ENCODE measurements at regions not wholly inside any gene's neighbourhood (a gene's known extent, or its start where the extent isn't known, plus 50 kb on each side); places are given as distances from the start of the nearest gene placed in this dataset.

GRCh38 chr3:176415661-176416295 is 781.5 kb downstream of the TBL1XR1 start:
- H3K4me3 ChIP-seq, result no peak overlapping the region
- TF ChIP-seq Cebpa-rat (IDR thresholded peaks at IDR 0.05), result no peak
- H3K4me2 ChIP-seq, result no peak overlapping the region

GRCh38 chr3:176412771-176413170 is 784.5 kb downstream of the TBL1XR1 start:
- H3K9me3 ChIP-seq (replicated peaks in 1 of 11), result no peaks in the 10 kb centered on the region
- no peak overlapping the region for H3K4me2 ChIP-seq
- no peaks in the 10 kb centered on the region for H3K27me3 ChIP-seq
- no peak overlapping the region for H3K27ac ChIP-seq
- no peaks in the 10 kb centered on the region for H3K4me1 ChIP-seq
- TF ChIP-seq Cebpa-rat (IDR thresholded peaks at IDR 0.05), result no peak
- H3K9ac ChIP-seq, result no peak overlapping the region
- no peaks in the 10 kb centered on the region for H3K36me3 ChIP-seq
- no peak overlapping the region for H3K4me3 ChIP-seq
- H4K20me1 ChIP-seq, result no peaks in the 10 kb centered on the region

More at GRCh38 chr3:176415661-176416295, 781.5 kb downstream of the TBL1XR1 start:
- Histone ChIP-seq H3K9ac (no peak overlapping the region), H3K4me1 (no peaks in the 10 kb centered on the region), H3K9me3 (replicated peaks in 1 of 11) (peaks cover 0 to 7% (median 0%) of the 10 kb centered on the region in 11 experiments; a peak in 4 of 22 replicates), H4K20me1 (no peaks in the 10 kb centered on the region), H3K27me3 (no peaks in the 10 kb centered on the region), H3K36me3 (no peaks in the 10 kb centered on the region), H3K27ac (no peak overlapping the region)

GRCh38 chr3:176403531-176403930 is 793.8 kb downstream of the TBL1XR1 start:
- TF ChIP-seq Cebpa-rat (IDR thresholded peaks at IDR 0.05), result no peak

DNA sequence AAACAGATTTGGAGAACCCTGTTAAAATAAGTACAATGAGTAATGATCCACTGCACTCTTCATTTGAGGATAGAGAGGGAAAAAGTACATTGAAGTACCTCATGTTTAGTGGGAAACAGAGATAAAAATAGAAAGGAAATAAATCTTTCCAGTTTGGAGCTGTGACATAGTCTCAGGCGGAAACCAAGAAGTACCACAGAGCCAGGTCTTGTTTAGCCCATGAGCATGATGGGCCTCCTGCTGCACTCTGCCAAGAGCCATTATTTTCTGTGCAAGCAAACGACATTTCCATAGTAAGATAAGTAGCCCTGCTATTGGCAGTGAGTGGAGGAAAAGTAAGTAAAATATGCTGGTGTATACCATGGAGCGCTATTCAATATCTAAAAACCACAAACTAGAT is 796.1 kb downstream of the TBL1XR1 start:
- no peak overlapping the region for H3K9ac ChIP-seq
- H3K27ac ChIP-seq, result no peak overlapping the region
- no peaks in the 10 kb centered on the region for H4K20me1 ChIP-seq
- no peaks in the 10 kb centered on the region for H3K27me3 ChIP-seq
- no peaks in the 10 kb centered on the region for H3K36me3 ChIP-seq
- H3K4me2 ChIP-seq, result no peak overlapping the region
- no peaks in the 10 kb centered on the region for H3K4me1 ChIP-seq
- H3K4me3 ChIP-seq, result no peak overlapping the region
- H3K9me3 ChIP-seq (replicated peaks in 1 of 11), result peaks cover 7 to 10% (median 9%) of the 10 kb centered on the region in 11 experiments
- TF ChIP-seq Cebpa-rat (IDR thresholded peaks at IDR 0.05), result no peak

More at GRCh38 chr3:176403531-176403930, 793.8 kb downstream of the TBL1XR1 start:
- H3K4me2 ChIP-seq, result no peak overlapping the region
- H3K4me3 ChIP-seq, result no peak overlapping the region
- H3K27me3 ChIP-seq, result no peaks in the 10 kb centered on the region
- H3K4me1 ChIP-seq, result no peaks in the 10 kb centered on the region
- no peaks in the 10 kb centered on the region for H3K36me3 ChIP-seq
- H4K20me1 ChIP-seq, result no peaks in the 10 kb centered on the region
- no peaks in the 10 kb centered on the region for H3K9me3 ChIP-seq (replicated peaks in 1 of 11)
- no peak overlapping the region for H3K27ac ChIP-seq
- no peak overlapping the region for H3K9ac ChIP-seq

DNA sequence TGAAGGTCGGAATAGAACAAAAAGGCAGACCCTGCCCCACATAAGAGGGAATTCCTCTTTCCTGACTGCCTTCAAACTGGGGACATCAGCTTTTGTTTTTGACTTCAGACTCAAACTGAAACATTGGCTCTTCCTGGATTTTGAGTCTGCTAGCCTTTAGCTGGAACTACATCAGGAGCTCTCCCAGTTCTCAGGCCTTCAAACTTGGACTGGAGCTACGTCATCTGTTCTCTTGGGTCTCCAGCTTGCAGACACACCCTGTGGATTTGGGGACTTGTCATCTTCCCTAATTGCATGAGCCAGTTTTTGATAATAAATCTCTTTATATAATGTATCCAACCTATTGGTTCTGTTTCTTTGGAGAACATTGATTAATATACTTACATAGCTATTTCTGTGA is 798.1 kb downstream of the TBL1XR1 start:
- H3K36me3 ChIP-seq, result no peaks in the 10 kb centered on the region
- peaks cover 15 to 23% (median 16%) of the 10 kb centered on the region in 11 experiments for H3K9me3 ChIP-seq (replicated peaks in 1 of 11)
- H3K27me3 ChIP-seq, result no peaks in the 10 kb centered on the region
- no peak overlapping the region for H3K27ac ChIP-seq
- no peak overlapping the region for H3K4me3 ChIP-seq
- no peaks in the 10 kb centered on the region for H3K4me1 ChIP-seq
- H3K9ac ChIP-seq, result no peak overlapping the region
- H3K4me2 ChIP-seq, result no peak overlapping the region
- no peaks in the 10 kb centered on the region for H4K20me1 ChIP-seq
- no peak for TF ChIP-seq Cebpa-rat (IDR thresholded peaks at IDR 0.05)

- no peaks in the 10 kb centered on the region for H3K4me1 ChIP-seq
- no peaks in the 10 kb centered on the region for H3K36me3 ChIP-seq
- H3K4me3 ChIP-seq, result no peak overlapping the region
- TF ChIP-seq Cebpa-rat (IDR thresholded peaks at IDR 0.05), result no peak
- H3K4me2 ChIP-seq, result no peak overlapping the region
- H3K9ac ChIP-seq, result no peak overlapping the region
- no peak overlapping the region for H3K27ac ChIP-seq
- no peaks in the 10 kb centered on the region for H3K27me3 ChIP-seq
- no peaks in the 10 kb centered on the region for H4K20me1 ChIP-seq
- peaks cover 16 to 28% (median 17%) of the 10 kb centered on the region in 11 experiments for H3K9me3 ChIP-seq (replicated peaks in 1 of 11)
These were observed 802.0 kb downstream of the TBL1XR1 start for GRCh38 chr3:176395240-176395639.

DNA sequence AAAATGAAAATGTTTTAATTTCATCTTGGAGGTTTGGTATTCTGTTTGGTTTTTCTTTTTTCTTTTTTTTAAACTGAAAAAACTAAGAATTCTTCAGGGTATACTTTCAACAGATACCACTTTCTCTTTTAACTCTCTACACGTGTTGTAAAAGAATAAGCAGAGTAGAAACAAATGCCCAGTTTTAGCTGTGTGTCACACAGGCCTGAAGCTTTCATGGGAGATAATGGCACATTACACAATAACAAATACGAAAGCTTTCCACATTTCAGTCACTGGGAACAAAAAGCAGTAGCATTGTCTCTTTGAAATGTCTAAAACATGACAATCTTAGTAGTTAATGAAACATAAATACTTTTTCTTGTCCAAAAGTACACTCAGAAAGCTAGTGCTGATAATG is 818.5 kb downstream of the TBL1XR1 start:
- H4K20me1 ChIP-seq, result no peaks in the 10 kb centered on the region
- H3K36me3 ChIP-seq, result no peaks in the 10 kb centered on the region
- H3K9me3 ChIP-seq (replicated peaks in 1 of 11), result no peaks in the 10 kb centered on the region
- no peak overlapping the region for H3K4me2 ChIP-seq
- no peak overlapping the region for H3K9ac ChIP-seq
- no peaks in the 10 kb centered on the region for H3K4me1 ChIP-seq
- TF ChIP-seq Cebpa-rat (IDR thresholded peaks at IDR 0.05), result no peak
- no peaks in the 10 kb centered on the region for H3K27me3 ChIP-seq
- H3K4me3 ChIP-seq, result no peak overlapping the region
- no peak overlapping the region for H3K27ac ChIP-seq

DNA sequence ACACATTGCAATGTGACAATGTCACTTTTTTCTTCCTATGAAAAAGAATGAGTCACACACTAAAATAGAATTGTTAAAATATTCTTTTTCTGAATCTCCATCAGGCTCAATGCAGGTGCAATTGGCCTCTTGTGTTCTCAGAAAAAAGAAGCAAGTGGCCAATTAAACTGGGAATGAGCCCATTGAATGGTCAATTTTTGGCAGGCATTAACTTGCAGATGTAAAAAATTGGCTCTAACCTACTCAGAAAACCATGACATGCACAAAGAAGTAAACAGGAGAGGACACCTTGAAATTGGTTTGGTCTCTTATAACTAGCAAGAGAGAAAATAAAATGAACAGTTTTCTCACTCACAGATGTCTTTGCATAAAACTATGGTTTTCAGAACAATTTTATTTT is 820.8 kb downstream of the TBL1XR1 start:
- no peak overlapping the region for H3K27ac ChIP-seq
- no peaks in the 10 kb centered on the region for H3K4me1 ChIP-seq
- no peak overlapping the region for H3K4me2 ChIP-seq
- no peaks in the 10 kb centered on the region for H3K9me3 ChIP-seq (replicated peaks in 1 of 11)
- H3K27me3 ChIP-seq, result no peaks in the 10 kb centered on the region
- H3K9ac ChIP-seq, result no peak overlapping the region
- TF ChIP-seq Cebpa-rat (IDR thresholded peaks at IDR 0.05), result no peak
- no peaks in the 10 kb centered on the region for H4K20me1 ChIP-seq
- no peak overlapping the region for H3K4me3 ChIP-seq
- H3K36me3 ChIP-seq, result no peaks in the 10 kb centered on the region

DNA sequence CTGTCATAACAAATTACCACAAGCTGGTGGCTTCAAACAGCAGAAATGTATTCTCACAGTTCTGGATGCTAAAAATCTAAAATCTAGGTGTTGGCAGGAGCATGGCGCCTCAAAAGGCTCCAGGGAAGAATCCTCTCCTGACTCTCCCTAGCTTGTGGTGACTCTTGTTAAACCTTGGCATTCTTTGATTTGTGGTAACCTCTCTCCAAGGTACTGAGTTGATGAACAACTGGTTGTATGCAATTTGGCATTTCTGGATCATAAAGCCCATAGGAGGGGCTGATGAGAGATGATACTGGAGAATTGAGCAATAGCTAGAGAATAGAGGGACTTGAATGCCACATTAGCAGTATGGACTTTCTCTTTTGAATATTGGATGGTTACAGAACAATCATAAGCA is 821.8 kb downstream of the TBL1XR1 start:
- H3K4me1 ChIP-seq, result no peaks in the 10 kb centered on the region
- H3K36me3 ChIP-seq, result no peaks in the 10 kb centered on the region
- no peak for TF ChIP-seq Cebpa-rat (IDR thresholded peaks at IDR 0.05)
- H3K9me3 ChIP-seq (replicated peaks in 1 of 11), result no peaks in the 10 kb centered on the region
- no peak overlapping the region for H3K4me3 ChIP-seq
- H4K20me1 ChIP-seq, result no peaks in the 10 kb centered on the region
- H3K9ac ChIP-seq, result no peak overlapping the region
- H3K27ac ChIP-seq, result no peak overlapping the region
- H3K4me2 ChIP-seq, result no peak overlapping the region
- H3K27me3 ChIP-seq, result no peaks in the 10 kb centered on the region

GRCh38 chr3:176362191-176362731 is 835.0 kb downstream of the TBL1XR1 start:
- no peaks in the 10 kb centered on the region for H3K27me3 ChIP-seq
- H3K9ac ChIP-seq, result no peak overlapping the region
- no peak overlapping the region for H3K27ac ChIP-seq
- no peaks in the 10 kb centered on the region for H3K4me1 ChIP-seq
- no peak overlapping the region for H3K4me2 ChIP-seq
- H3K9me3 ChIP-seq (replicated peaks in 1 of 11), result peaks cover 6 to 9% (median 8%) of the 10 kb centered on the region in 11 experiments; a peak in 17 of 22 replicates
- H3K4me3 ChIP-seq, result no peak overlapping the region
- no peaks in the 10 kb centered on the region for H3K36me3 ChIP-seq
- no peak for TF ChIP-seq Cebpa-rat (IDR thresholded peaks at IDR 0.05)
- H4K20me1 ChIP-seq, result no peaks in the 10 kb centered on the region

Data from BLaER1 treated with 17β-estradiol and CSF1 and Interleukin-3, amounts not matched to agents 10 nM and 100 nM (cell line).